BJ (cell line): ENCODE measurements at regions not wholly inside any gene's neighbourhood (a gene's known extent, or its start where the extent isn't known, plus 50 kb on each side); places are given as distances from the start of the nearest gene placed in this dataset.
"Not testable (repeated sequence)": the region's sequence is repeated elsewhere in the genome, so short reads cannot be mapped to it uniquely, and the experiment has no call there.

ENCODE experiments used
- CTCF ChIA-PET: fragments of 350-600 bp; formaldehyde crosslinking; extraction: SDS; loops from one replicate; lab custom pipeline; 2021; ENCODE audit warnings: antibody characterized with exemption, inconsistent platforms; lab: Yijun Ruan, JAX
- POLR2A ChIA-PET: fragments of 300-600 bp; sonication (Branson Sonifier 250); formaldehyde crosslinking; extraction: SDS; loops from one replicate; lab custom pipeline; 2021; ENCODE audit warnings: antibody characterized with exemption; lab: Charles Lee
- DNase-seq: peaks from one replicate; pipeline ENCODE4 v3.0.0-alpha.2; 2011; ENCODE audit warnings: low read depth
- H3K27me3 ChIP-seq: 2 replicates; pipeline ENCODE4 v1.6.0; 2011; ENCODE audit warnings: low read length; ENCODE audit not compliant: control insufficient read depth, insufficient read depth
- H3K36me3 ChIP-seq: 2 replicates; pipeline ENCODE4 v1.5.1; 2011; ENCODE audit warnings: low read length; ENCODE audit not compliant: control insufficient read depth, insufficient read depth
- H3K4me3 ChIP-seq: 2 replicates; pipeline ENCODE4 v1.5.1; 2011; ENCODE audit warnings: low read depth, mild to moderate bottlenecking, control low read depth, low read length
- CTCF ChIP-seq: IDR thresholded peaks from 2 replicates; pipeline ENCODE4 v1.5.1; 2011; ENCODE audit warnings: low read depth, mild to moderate bottlenecking, control low read depth, inconsistent platforms, low read length, moderate library complexity; ENCODE audit not compliant: insufficient read depth

GRCh38 chr7:81064426-81064825 is 145.6 kb upstream of the SEMA3C start:
- no peak for TF ChIP-seq CTCF
- H3K36me3 ChIP-seq: no peaks in the 10 kb centered on the region
- no peak overlapping the region for H3K4me3 ChIP-seq
- H3K27me3 ChIP-seq: no peaks in the 10 kb centered on the region
- ChIA-PET POLR2A (no interaction called here), CTCF (no interaction called here)
- DNase-seq: no peak

- ChIA-PET CTCF (no interaction called here), POLR2A (no interaction called here)
- Histone ChIP-seq H3K27me3 (no peaks in the 10 kb centered on the region), H3K4me3 (no peak overlapping the region), H3K36me3 (no peaks in the 10 kb centered on the region)
- DNase-seq: no peak
- TF ChIP-seq CTCF: no peak
Measured at GRCh38 chr7:81062755-81063154, 143.9 kb upstream of the SEMA3C start.

DNA sequence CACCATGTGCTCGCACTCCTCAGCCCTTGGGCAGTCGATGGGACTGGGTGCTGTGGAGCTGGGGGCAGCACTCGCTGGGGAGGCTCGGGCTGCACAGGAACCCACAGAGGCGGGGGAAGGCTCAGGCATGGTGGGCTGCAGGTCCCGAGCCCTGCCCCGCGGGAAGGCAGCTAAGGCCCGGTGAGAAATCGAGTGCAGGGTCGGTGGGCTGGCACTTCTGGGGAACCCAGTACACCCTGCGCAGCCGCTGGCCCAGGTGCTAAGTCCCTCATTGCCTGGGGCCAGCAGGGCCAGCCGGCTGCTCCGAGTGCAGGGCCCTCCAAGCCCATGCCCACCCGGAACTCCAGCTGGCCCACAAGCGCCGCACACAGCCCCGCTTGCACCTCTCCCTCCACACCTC is 138.6 kb upstream of the SEMA3C start:
- H3K27me3 ChIP-seq, H3K4me3 ChIP-seq, CTCF ChIA-PET, H3K36me3 ChIP-seq, DNase-seq: not testable (repeated sequence)
- POLR2A ChIA-PET: interaction anchor here (0.6 kb wide), 1 partner anchor 1647 kb away, joined by 3 read pairs; no protein-coding TSS in a partner anchor

DNA sequence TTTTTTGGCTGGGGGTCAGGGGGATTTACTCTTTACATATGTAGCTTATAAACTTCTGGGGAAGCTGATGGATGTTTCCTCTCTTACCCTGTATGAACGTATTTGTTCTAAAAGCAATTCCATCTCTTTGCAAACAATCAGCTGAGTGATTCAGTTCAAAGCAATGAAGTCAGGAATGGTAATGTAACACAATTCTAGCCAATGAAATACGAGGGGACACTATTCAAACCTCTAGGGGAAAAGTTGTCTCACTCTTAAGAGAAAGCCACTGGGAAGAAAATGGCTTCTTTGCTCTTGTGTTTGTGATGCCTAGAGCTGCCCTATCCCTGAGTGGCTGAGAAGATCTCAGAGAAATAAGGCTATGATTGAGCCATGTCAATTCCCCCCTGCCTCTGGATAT is 134.8 kb upstream of the SEMA3C start:
- Histone ChIP-seq H3K27me3 (no peaks in the 10 kb centered on the region), H3K36me3 (no peaks in the 10 kb centered on the region), H3K4me3 (no peak overlapping the region)
- no peak for TF ChIP-seq CTCF
- ChIA-PET CTCF (interaction anchor here (0.9 to 1.0 kb wide), 2 partner anchors 8 to 15 kb away, joined by 3 to 4 read pairs; no protein-coding TSS in a partner anchor), POLR2A (no interaction called here)
- no peak for DNase-seq

- no peak for TF ChIP-seq CTCF
- Histone ChIP-seq H3K27me3 (no peaks in the 10 kb centered on the region), H3K36me3 (no peaks in the 10 kb centered on the region), H3K4me3 (no peak overlapping the region)
- CTCF ChIA-PET: interaction anchor here (1.0 kb wide), 1 partner anchor 66 kb away, joined by 3 read pairs; no protein-coding TSS in a partner anchor
- DNase-seq: no peak
- POLR2A ChIA-PET: no interaction called here
Measured at GRCh38 chr7:81051811-81052413, 133.1 kb upstream of the SEMA3C start.

DNA sequence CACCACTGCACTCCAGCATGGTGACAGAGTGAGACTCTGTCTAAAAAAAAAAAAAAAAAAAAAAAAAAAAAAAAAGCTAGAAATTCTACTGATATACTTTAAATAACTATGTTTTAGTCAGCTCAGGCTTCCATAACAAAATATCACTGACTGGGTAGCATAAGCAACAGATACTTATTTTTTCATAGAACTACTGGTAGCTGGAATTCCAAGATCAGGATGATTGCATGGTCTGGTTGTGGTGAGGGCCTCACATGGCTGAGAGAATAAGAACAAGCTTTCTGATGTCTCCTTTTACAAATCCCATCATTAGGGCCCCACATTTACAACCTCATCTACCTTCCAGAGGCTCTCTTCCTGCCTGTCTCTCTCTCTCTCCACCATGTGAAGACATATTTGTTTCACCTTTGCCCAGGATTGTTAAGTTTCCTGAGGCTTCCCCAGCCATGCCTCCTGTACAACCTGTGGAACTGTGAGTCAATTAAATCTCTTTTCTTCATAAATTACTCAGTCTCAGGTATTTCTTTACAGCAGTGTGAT is 126.7 kb upstream of the SEMA3C start:
- no peak for TF ChIP-seq CTCF
- ChIA-PET CTCF (no interaction called here), POLR2A (no interaction called here)
- Histone ChIP-seq H3K4me3 (no peak overlapping the region), H3K27me3 (no peaks in the 10 kb centered on the region), H3K36me3 (no peaks in the 10 kb centered on the region)
- no peak for DNase-seq

DNA sequence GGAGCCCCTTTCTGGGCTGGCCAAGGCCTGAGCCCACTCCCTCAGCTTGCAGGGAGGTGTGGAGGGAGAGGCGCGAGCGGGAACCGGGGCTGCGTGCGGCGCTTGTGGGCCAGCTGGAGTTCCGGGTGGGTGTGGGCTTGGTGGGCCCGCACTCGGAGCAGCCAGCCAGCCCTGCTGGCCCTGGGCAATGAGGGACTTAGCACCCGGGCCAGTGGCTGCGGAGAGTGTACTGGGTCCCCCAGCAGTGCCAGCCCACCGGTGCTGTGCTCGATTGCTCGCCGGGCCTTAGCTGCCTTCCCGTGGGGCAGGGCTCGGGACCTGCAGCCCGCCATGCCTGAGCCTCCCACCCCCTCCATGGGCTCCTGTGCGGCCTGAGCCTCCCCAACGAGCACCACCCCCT is 123.8 kb upstream of the SEMA3C start:
- POLR2A ChIA-PET, CTCF ChIA-PET: not testable (repeated sequence)

More for the DNA sequence above, 123.8 kb upstream of the SEMA3C start:
- DNase-seq, H3K36me3 ChIP-seq, H3K4me3 ChIP-seq, H3K27me3 ChIP-seq: not testable (repeated sequence)
